Glomerular visceral epithelial cell (primary cell): ENCODE measurements at regions not wholly inside any gene's neighbourhood (a gene's known extent, or its start where the extent isn't known, plus 50 kb on each side); places are given as distances from the start of the nearest gene placed in this dataset.
"Not testable (repeated sequence)": the region's sequence is repeated elsewhere in the genome, so short reads cannot be mapped to it uniquely, and the experiment has no call there.

Source experiments
- DNase-seq: peaks from one replicate; pipeline ENCODE4 v3.0.0-alpha.2; 2016; ENCODE audit errors: extremely low spot score

DNA sequence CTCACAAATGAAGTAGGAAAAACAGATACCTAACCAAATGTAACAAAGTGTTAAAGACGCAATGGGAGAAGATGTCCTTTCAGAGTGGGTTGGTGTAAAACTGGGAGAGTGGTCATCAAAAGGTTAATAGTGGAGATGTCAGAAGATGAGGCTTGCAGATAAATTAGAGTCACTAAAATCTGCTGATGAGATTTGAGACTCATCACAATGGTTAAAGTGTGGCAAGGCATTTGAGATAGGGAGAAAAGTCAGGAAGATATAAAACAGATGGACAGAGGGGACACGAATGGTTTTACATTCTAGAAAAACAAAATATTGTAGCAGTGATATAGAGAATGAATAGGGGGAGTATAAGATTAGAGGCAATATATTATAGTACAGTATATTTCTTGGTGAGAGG lies 406.0 kb upstream of the SEMA6A start:
- DNase-seq: no peak

DNA sequence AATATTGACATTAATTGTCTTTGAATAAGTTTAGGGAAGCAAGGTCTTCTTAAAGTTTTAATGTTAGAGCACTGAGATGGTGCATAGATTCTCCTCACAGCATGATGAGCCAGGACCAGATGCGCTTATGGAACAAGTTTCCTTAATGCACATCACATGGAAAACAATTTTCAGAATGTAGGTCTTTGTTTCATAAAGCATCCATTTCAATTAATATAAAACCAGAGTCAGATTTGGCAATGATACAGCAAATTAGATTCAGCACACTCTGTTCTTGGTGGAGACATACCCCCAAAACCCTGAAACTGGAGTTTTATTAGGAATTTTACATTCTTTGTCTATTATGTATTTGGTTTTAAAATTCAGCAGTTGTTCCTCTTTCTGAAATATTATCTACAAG lies 402.1 kb upstream of the SEMA6A start:
- DNase-seq: no peak

DNA sequence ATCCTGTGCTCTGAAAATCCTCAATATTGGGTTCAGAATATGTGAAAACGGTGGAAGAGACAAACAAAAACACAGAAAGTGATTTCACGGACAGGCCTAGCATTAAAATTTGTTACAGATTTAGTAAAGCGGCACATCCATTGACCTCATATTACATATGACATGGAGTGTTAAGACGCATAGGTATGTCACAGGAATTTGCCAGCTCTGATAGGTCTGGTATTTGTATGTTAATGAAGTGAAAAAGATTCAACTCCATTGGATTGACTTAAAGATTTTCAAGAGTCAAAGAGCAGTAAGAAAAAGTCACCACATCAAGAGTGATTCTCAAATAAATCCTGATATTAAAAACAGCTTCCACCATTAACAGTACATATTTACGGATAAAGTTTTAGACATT lies 396.5 kb upstream of the SEMA6A start:
- DNase-seq: no peak

DNA sequence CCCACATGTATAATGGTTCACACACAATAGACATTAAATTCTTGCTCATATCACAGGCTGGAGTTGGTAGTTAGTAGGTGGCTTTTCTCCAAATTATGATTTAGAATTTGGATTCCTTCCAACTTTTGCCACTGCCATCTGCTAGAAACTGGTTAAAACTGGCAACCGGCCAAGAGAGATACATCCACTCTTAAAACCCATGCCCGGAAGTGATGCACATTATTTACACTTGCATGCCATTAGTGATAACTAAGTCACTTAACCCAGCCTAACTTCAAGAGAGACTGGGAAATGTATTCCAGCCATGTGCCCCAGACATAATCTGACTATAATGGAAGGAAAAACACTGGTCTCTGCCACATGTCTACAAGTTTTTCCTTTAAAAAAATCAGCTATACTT lies 395.7 kb upstream of the SEMA6A start:
- DNase-seq: peak; percentile 27

DNA sequence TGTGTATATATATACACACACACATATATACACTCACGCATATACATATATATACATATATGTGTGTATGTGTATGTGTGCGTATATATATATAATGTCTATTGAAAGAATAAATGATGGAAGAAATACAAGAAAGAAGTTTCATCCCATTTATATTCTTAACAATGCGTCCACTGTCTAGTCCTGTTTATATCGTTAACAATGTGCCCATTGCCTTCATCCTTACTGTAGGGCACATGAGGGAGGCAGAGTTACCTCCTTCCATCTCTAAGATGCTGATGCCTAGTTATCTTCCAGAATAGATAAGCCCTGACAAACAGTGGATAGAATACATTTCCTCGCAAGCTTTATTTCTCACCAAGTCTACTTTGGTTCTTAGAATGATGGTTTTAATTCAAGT lies 389.8 kb upstream of the SEMA6A start:
- no peak for DNase-seq

DNA sequence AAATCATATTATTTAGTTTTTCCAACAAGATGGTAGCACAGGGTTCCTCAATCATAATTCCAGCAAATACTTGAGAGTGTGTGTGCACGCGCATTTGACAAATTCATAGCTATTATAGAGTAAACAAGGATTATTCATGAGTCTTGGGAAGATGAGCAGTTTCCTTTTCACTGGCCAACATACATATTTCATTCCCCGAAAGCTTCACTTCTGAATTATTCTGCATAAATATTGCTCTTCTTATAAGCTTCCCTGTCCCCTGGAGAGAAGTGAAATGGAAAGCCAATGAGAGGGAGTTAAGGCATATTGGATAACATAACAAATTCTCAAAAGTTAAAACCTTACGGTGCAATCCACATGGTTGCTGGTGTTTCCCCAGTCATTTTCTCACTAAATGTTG lies 386.4 kb upstream of the SEMA6A start:
- DNase-seq: no peak

DNA sequence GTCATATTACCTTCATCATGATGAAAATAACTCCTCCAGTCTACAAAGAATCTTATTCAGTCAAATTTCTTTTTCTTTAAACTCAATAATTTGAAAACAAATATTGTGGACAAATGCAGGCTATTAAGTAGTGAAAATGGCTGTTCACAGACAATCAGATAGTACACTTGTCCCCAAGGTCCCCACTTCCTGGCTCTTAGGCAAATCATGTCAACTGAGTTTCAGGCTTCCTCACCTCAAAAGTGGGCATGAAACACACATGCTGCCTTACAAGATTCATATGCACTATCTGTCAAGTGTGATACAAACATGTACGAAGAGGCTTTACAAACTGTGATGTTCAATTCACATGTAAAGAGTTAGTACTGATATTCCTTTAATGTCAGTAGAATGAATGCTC lies 385.2 kb upstream of the SEMA6A start:
- no peak for DNase-seq

DNA sequence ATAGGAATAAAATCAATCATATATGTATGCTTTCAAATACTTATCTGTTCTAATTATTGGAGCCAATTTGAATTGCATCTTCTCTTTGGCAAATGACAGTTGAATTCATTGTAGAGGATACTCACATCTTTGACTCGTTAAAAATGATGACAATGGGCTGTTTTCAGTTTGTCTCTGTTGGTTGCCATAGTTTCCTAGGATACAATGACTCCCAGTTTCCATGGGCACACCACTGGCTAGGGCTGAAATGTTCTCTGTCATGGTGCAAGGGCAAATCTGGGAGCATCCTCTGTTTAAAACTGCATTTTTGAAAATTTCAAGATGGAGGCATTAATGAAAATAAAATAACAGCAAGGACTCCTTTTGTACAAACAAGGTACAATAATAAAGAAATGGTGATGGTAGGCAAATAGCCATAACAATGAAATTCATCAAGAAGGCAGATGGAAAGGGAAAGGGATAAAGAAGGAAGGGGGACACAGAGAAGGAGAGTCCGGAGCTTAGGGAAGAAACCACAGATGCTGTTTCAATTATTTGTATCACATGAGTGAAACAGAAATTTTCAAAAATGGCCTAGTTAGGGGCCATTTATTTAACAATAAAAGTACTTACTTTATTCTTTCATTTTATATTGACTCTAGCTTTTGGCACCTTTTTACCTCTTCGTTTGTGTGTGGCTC lies 378.8 kb upstream of the SEMA6A start:
- no peak for DNase-seq

DNA sequence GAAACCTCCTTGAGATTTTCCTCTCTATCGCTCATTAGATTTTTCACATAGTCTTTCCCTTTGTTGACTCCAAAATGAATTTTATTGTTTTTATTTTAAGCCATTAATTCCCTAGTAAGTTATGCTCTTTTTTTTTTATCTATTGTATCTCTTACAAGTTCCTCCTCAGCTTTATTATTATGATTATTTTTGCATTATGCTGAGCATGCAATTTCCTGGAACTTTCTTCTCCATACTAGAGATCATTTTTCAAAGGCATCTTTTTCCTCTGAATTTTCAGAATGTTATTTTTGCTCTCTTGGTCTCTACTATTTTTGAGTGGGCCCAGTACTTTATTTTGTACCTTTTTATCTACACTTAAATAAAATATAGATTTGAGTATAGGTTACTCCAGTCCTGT lies 376.6 kb upstream of the SEMA6A start:
- DNase-seq: no peak

DNA sequence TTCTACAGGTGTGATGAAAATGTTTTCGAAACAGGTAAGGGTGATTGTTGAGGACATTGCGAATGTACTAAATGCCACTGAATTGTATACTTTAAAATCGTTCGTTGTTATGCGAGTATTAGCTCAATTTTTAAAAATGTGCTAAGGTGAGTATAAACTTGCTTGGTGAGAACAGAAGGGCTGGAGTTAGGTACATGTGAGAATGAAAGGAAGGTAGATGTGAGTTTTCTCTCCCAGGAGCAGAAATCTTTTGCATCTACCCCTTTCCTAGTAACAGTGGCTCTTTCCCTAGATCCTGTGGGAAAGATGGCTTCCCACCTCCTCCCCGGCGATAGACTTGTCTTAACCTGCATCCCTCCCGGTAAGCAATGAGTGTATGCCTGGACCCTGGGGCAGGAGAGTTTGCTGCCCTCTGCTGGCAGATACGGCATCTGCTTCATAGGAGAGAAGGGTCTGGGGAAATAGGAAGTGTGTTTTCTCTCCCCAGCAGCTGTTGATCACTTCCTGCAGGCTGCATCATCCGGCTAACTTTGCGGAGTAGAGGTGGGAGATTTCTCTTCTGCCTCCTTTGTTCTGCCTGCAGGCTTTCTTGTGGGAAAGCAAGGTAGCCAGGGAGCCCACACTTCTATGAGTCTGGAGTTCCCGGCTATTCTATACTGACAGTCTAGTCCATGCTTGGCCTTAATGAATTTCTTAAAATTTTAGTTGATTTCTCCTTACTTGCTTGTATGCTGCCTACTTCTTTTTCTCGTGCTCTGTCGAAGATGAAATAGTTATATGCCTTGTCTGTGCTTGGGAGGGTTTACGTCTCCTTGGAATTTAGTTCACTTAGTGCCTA lies 373.3 kb upstream of the SEMA6A start:
- peak; percentile 68 for DNase-seq

DNA sequence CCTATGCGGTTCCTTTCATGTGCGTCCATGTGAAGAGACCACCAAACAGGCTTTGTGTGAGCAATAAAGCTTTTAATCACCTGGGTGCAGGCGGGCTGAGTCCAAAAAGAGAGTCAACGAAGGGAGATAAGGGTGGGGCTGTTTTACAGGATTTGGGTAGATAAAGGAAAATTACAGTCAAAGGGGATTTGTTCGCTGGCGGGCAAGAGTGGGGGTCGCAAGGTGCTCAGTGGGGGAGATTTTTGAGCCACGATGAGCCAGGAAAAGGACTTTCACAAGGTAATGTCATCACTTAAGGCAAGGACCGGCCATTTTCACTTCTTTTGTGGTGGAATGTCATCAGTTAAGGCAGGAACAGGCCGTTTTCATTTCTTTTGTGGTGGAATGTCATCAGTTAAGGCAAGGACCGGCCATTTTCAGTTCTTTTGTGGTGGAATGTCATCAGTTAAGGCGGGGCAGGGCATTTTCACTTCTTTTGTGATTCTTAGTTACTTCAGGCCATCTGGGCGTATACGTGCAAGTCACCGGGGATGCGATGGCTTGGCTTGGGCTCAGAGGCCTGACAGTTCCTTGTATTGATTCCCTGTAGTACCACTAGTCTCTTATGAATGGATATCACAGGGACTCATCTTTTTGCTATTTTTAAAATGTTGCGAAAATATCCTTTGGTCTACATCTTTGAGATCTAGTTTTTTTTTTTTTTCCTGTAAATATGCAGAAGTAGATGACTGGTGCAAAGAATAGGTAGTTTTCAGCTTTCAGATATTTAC lies 371.2 kb upstream of the SEMA6A start:
- not testable (repeated sequence) for DNase-seq

DNA sequence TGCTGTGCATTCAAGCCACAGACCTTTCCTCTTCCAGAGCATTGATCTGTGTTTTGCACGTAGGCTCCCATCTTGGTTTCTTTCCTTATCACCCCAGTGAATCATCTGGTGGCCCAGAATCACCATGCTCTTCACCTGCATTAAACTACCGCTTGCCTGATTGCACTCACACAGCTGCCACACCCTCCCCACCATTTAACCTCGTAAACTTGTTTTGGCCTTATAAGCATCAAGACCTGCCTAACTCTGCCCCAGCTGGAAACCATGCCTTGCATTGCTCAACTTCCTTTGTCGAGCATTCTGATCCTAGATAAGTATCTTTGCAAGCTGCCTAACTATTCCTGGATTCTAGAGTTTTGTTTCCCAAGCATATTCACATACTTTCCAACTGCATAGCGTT lies 369.6 kb upstream of the SEMA6A start:
- no peak for DNase-seq

DNA sequence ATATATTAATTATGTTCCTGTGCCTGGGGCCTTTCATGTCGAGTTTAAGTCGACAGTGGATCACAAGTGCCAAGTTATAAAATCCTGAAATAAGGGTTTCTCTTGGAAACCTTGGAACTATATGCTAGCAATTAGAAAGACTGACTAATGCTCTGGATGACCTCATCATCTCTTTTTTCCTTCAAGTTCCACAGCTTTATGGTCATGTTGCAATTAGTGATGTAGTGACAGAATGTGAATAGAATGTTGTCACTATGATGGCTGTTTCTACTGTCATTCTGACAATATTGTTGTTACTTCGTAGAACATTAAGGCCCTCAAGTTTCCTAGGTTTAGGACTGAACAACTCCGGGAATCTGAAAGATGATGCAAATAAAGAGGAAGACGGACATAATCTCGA lies 368.0 kb upstream of the SEMA6A start:
- no peak for DNase-seq

DNA sequence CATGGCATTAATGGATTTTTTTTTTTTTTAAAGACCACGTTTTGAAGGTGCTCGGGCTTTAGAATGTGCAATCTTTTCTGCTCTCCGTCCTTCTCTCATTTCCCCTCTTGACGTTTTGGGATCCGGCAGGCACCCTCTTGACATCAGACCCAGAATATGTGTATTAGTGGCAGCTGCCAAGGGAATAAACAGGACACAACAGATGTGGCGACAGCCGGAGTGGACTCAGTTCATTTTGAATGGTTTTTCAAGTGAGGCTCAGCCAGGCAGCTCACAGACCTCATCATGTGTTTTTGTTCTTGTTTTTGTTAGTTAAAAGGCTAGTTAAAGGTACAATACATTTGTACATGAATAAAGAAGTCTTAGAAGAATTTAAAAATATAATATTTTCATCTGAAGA lies 365.0 kb upstream of the SEMA6A start:
- DNase-seq: no peak

DNA sequence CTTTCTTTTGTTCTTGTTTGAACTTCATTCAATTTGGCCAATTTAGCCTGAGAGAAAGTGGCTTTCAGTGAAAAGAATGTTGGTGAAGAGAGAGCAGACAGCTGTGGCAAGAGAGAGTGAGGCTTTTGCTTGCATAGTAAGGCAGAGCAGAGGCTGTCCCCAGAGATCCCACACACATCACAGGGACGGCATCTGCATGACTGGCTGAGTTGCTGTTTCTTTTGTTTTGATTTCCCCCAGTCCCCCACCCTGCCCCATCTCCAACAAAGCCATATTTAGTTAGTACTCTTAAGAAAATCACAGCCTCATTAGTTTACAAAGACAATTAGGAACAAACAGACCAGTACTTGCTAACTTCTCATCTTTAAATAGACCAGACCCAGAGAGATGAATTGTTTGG lies 363.9 kb upstream of the SEMA6A start:
- DNase-seq: no peak

DNA sequence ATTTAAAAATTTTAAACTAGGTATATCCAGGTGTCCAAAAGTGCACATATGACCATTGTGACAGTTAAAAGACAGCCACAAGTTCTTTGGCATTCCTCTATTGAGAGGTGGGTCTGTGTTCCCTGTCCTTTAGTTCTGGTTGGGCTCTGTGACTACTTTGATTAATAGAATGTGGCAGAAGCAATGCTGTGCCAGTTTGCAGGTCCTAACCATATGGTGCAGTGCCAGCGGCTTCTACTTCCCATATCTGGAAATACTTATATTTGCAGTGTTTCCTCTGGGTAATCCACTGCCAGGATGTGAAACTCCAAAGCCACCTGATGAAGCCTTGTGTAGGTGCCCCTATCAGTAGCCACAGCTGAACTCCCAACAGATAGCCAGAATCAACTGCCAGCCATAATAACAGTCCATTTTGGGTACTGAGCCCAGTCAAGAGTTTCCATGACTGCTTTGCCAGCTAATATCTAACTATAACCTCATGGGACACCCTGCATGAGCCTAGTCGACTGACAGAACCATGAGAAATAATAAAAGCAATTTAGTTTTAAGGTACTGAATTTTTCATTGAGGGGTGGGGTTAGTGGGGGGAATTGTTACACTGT lies 361.0 kb upstream of the SEMA6A start:
- DNase-seq: no peak

DNA sequence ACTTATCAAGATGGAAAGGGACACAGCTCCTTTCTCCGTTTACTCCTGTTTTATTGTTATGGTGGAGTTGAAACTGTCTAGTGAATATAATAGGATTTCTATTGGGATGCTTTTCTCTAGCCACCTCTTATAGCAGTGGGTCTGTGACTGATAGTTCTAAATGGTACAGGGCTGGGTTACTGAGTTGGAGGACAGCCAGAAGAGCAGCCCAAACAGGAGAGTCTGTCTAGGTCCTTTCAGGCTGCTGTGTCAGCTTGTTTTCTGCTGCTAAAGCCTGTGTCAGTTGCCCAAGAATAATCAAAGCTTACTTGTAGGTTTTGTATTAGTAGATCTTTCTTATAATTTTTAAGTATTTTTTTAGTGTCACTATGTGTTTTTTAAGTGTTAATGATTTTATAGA lies 356.0 kb upstream of the SEMA6A start:
- no peak for DNase-seq

DNA sequence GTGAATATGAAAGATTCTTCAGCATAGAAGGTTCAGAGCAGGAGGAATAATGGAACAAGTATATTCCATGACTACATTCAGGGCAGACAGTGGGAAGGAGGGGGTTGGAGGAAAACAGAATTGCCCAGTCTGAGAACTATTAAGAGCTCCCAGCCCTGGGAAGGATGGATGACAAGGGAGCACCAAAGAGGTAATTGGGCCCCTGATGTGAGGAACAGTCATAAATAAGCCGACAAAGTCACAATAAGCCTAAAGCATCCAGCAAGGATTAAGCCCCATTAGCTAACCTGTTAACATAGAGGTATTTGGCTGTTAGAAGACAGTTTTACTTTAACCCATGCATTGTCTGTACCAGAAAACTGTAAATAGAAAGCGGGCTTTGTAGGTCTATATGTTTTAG lies 348.7 kb upstream of the SEMA6A start:
- DNase-seq: no peak

DNA sequence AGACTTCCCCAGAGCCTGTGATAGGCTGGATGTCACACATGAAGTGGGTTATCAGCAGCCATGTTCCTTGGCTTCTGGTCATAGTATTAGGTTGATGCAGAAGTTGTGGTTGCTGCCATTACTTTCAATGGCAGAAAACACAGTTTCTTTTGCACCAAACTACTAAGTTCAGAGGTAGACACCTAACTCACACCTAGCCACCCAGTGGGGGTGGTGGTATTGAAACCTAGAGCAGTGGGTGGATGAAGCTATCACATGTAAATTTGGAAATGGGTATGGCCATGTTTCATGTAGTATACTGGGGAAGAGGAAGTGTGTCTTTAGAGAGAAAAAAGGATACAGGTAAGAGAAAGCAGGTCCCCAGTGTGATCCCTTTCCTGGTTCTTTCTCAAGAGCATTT lies 347.9 kb upstream of the SEMA6A start:
- DNase-seq: no peak

DNA sequence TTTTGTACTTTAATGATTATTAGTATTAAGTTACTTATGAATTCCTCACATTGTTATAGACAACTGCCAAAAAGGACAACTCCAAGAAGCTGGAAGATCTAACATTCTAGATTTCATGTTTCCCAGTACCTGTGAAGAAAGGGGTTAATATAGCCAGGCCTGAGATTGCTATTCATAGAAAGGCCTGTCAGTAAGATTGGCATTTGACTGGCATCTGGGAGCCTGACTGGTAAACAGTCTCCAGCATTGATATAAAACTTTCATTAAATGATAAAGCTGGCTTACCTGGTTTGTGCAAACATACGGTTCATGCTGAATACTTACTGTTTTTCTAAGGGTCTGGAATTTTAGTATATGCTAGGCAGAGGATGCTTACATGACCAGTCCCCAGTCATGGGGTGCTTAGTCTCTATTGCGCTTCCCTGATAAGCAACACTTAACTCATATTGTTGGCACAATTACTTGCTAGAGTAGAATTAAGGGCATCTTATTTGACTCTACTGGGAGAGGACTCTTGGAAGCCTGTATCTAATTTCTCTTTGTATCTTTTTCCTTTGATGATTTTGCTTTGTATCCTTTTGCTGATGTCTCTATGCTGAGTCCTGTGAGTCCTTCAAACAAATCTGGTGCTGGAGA lies 340.4 kb upstream of the SEMA6A start:
- no peak for DNase-seq

DNA sequence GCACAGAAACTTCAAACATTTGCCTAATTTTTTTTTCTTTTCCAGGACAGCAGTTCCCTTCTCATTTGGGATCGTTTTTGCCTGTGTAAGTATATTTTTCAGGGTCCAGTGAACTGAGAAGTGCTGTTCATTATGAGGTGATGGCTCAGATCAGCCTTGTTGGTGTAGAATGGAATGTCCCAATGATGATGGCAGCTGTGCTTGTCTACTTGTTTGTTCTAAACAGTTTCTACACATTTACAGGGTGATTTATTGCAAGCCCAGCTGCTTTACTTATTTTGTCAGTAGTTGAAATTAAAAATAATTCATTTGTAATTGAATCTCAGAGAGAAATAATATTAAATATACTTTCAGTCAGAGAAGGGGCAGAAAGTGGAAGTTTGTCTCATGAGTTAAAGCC lies 337.6 kb upstream of the SEMA6A start:
- DNase-seq: no peak

DNA sequence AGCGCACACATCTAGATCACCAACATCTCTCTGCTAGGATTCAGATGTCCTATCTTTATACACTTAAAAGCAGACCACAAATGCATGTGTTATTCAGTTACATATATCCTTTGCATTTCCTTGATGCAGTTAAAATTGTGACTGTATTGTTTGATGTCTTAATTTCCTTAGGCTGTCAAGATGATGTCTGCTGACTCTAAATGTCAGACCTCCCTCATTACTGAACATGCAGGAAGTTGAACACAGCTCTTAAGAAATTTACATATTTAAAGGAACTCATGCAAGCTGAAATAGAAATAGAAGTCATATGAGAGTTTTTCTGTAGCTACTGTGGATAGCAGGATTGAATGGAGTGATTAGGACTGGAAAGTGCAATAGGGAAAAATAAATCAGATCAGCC lies 336.5 kb upstream of the SEMA6A start:
- DNase-seq: no peak
